OCI-LY3 (cell line): ENCODE measurements at regions not wholly inside any gene's neighbourhood (a gene's known extent, or its start where the extent isn't known, plus 50 kb on each side); places are given as distances from the start of the nearest gene placed in this dataset.

Experiments used
- CTCF ChIP-seq: fragments of 200-600, 300-600 bp; sonication (generic); IDR thresholded peaks from 2 replicates; pipeline ENCODE4 v1.5.1; 2014; ENCODE audit warnings: antibody characterized with exemption, low read length, low read depth
- EZH2phosphoT487 ChIP-seq: fragments of 200-600 bp; shearing (Covaris generic); IDR thresholded peaks from 2 replicates; pipeline ENCODE4 v1.6.1; 2018; ENCODE audit warnings: antibody characterized with exemption, mixed run types, low read depth

GRCh38 chr13:50760751-50761150 lies 82.7 kb downstream of the DLEU7 start:
- TF ChIP-seq CTCF (no peak), EZH2phosphoT487 (no peak)
